GM12892 (cell line): ENCODE measurements at regions not wholly inside any gene's neighbourhood (a gene's known extent, or its start where the extent isn't known, plus 50 kb on each side); places are given as distances from the start of the nearest gene placed in this dataset.

Experiments
- POLR2A ChIP-seq: IDR thresholded peaks from 2 replicates; pipeline ENCODE4 v1.6.1; 2011; ENCODE audit warnings: low read depth, low read length, control low read depth
- POLR2AphosphoS5 ChIP-seq: IDR thresholded peaks from 2 replicates; pipeline ENCODE4 v1.6.1; 2011; ENCODE audit warnings: low read depth, low read length, control low read depth

DNA sequence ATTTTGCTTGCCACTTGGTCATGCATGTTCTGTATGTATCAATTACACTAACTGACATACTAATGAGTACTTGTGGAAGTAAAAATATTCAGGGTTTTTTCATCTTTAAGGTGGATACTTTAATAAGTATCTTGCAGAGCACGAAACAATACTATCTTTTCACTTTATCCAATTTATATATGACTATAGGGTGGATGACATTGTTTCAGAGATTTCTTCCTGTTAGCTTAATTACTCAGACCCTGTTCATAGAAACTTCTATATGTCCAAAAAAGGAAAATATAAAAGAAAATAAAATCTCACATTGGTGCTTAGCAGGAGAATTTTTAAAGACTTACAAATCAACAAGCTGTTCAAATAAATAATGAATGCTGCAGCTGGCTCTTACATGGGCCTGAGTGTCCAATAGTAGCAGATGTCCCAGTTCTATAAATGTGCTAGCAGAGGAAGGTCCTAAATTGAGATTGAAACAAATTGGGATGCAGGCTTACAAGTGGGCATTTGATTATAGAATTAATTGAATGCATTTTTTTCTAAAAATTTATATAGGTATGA lies 91.5 kb upstream of the THSD7A start:
- TF ChIP-seq POLR2AphosphoS5 (no peak), POLR2A (no peak)
